Neural progenitor cell (in vitro differentiated cells): ENCODE measurements at regions not wholly inside any gene's neighbourhood (a gene's known extent, or its start where the extent isn't known, plus 50 kb on each side); places are given as distances from the start of the nearest gene placed in this dataset.

Experiments used
- CTCF ChIP-seq: fragments of 200-600 bp; sonication (generic); IDR thresholded peaks from 2 replicates; pipeline ENCODE4 v1.5.1; 2017; ENCODE audit warnings: antibody characterized with exemption, mild to moderate bottlenecking
- EZH2 ChIP-seq: fragments of 200-600 bp; sonication (generic); IDR thresholded peaks from 2 replicates; pipeline ENCODE4 v1.6.1; 2017; ENCODE audit warnings: antibody characterized with exemption, mild to moderate bottlenecking, moderate library complexity

GRCh38 chr16:48860341-48860740, 250.4 kb upstream of the N4BP1 start:
- TF ChIP-seq CTCF: no peak
- no peak for TF ChIP-seq EZH2
